SK-N-SH (cell line): ENCODE measurements at regions not wholly inside any gene's neighbourhood (a gene's known extent, or its start where the extent isn't known, plus 50 kb on each side); places are given as distances from the start of the nearest gene placed in this dataset.
A peak's percentile ranks its signal among the peaks of the same experiment; 100 is the strongest.

Source experiments
- CTCF ChIA-PET: fragments of 300-600, 350-600 bp; formaldehyde crosslinking; extraction: SDS; loops from one replicate; lab custom pipeline; 2021; lab: Yijun Ruan, JAX
- POLR2A ChIA-PET: fragments of 350-600 bp; sonication (Branson Sonifier 250); formaldehyde crosslinking; extraction: SDS; loops from one replicate; lab custom pipeline; 2020; ENCODE audit warnings: antibody characterized with exemption, inconsistent platforms; lab: Yijun Ruan, JAX
- DNase-seq: peaks from one replicate; pipeline ENCODE4 v3.0.0; 2012
- H2AFZ ChIP-seq: fragments of 200-600 bp; sonication (generic); 2 replicates; pipeline ENCODE4 v1.8.1; 2016; ENCODE audit warnings: antibody characterized with exemption, mild to moderate bottlenecking, low read depth
- H3F3A ChIP-seq: fragments of 200-600 bp; sonication (generic); replicated peaks from 2 replicates; pipeline ENCODE3; 2016; ENCODE audit warnings: antibody characterized with exemption, mild to moderate bottlenecking; ENCODE audit not compliant: insufficient read depth
- H3K27ac ChIP-seq, 2 experiments: fragments of 200-500 bp in 1 of 2; fragments of 200-600 bp in 1 of 2; sonication (Bioruptor generic) in 1 of 2; sonication (generic), shearing (Covaris generic) in 1 of 2; 2 replicates each; pipeline versions ENCODE4 v1.5.1 to v1.6.1; 2014 to 2016; ENCODE audit warnings: low read depth in 2 of 2, inconsistent platforms in 1 of 2, low read length in 1 of 2, mild to moderate bottlenecking in 1 of 2, mixed read lengths in 1 of 2
- H3K27me3 ChIP-seq: fragments of 200-600 bp; sonication (generic), shearing (Covaris generic); 2 replicates; pipeline ENCODE4 v1.6.1; 2016; ENCODE audit warnings: mixed run types; ENCODE audit not compliant: insufficient read depth
- H3K36me3 ChIP-seq, 2 experiments: fragments of 200-500 bp in 1 of 2; fragments of 200-600 bp in 1 of 2; sonication (Bioruptor generic) in 1 of 2; sonication (generic) in 1 of 2; replicated peaks in 1 of 2; 2 replicates each; pipeline versions ENCODE3 to v1.5.1; 2014 to 2016; ENCODE audit warnings: low read length in 1 of 2, mild to moderate bottlenecking in 1 of 2; ENCODE audit not compliant: insufficient read depth in 2 of 2, control insufficient read depth in 1 of 2
- H3K4me1 ChIP-seq, 2 experiments: fragments of 200-500 bp in 1 of 2; fragments of 200-600 bp in 1 of 2; sonication (Bioruptor generic) in 1 of 2; sonication (generic), shearing (Covaris generic) in 1 of 2; 2 replicates each; pipeline versions ENCODE4 v1.5.1 to v1.6.1; 2014 to 2016; ENCODE audit warnings: low read depth in 1 of 2, low read length in 1 of 2, mixed run types in 1 of 2; ENCODE audit not compliant: insufficient read depth in 2 of 2, control insufficient read depth in 1 of 2
- H3K4me2 ChIP-seq: fragments of 200-600 bp; sonication (generic), shearing (Covaris generic); 2 replicates; pipeline ENCODE4 v1.6.1; 2017; ENCODE audit warnings: mixed run types
- H3K4me3 ChIP-seq, 2 experiments: fragments of 200-500 bp in 1 of 2; fragments of 200-600 bp in 1 of 2; sonication (Bioruptor generic) in 1 of 2; sonication (generic), shearing (Covaris generic) in 1 of 2; 2 replicates each; pipeline versions ENCODE4 v1.5.1 to v1.8.1; 2014 to 2016; ENCODE audit warnings: low read depth in 2 of 2, inconsistent platforms in 1 of 2, low read length in 1 of 2, mild to moderate bottlenecking in 1 of 2, mixed read lengths in 1 of 2, moderate library complexity in 1 of 2
- H3K79me2 ChIP-seq: fragments of 200-600 bp; sonication (generic); 2 replicates; pipeline ENCODE4 v1.8.1; 2017; ENCODE audit warnings: mild to moderate bottlenecking; ENCODE audit not compliant: insufficient read depth
- H3K9ac ChIP-seq: fragments of 200-600 bp; sonication (generic); 2 replicates; pipeline ENCODE4 v1.6.1; 2017; ENCODE audit warnings: mixed run types
- H3K9me2 ChIP-seq: fragments of 200-600 bp; sonication (generic); 2 replicates; pipeline ENCODE4 v1.6.1; 2017; ENCODE audit warnings: mixed run types
- H3K9me3 ChIP-seq: fragments of 200-600 bp; sonication (generic); 2 replicates; pipeline ENCODE4 v1.6.1; 2017; ENCODE audit warnings: mixed run types, mild to moderate bottlenecking, moderate library complexity
- H4K20me1 ChIP-seq: fragments of 200-600 bp; sonication (generic); 2 replicates; pipeline ENCODE4 v1.6.1; 2017; ENCODE audit warnings: mild to moderate bottlenecking, mixed run types; ENCODE audit not compliant: insufficient read depth
- ELF1 ChIP-seq: IDR thresholded peaks from 2 replicates; pipeline ENCODE4 v1.4.0; 2012
- FOSL2 ChIP-seq: IDR thresholded peaks from 2 replicates; pipeline ENCODE4 v1.4.0; 2012; ENCODE audit warnings: low read depth, mild to moderate bottlenecking, moderate library complexity, borderline replicate concordance
- FOXJ3 ChIP-seq: sonication (generic); formaldehyde crosslinking; IDR thresholded peaks from 2 replicates; pipeline ENCODE4 v1.5.1; 2020; ENCODE audit warnings: mild to moderate bottlenecking, missing genetic modification reagents
- NFIC ChIP-seq: IDR thresholded peaks from 2 replicates; pipeline ENCODE4 v1.4.0; 2012; ENCODE audit warnings: borderline replicate concordance
- NRF1 ChIP-seq: IDR thresholded peaks from 2 replicates; pipeline ENCODE4 v1.6.1; 2012; ENCODE audit warnings: low read depth, mild to moderate bottlenecking, low read length
- RAD21 ChIP-seq: IDR thresholded peaks from 2 replicates; pipeline ENCODE4 v1.6.1; 2012; ENCODE audit warnings: mild to moderate bottlenecking, low read length
- SIN3A ChIP-seq: IDR thresholded peaks from 2 replicates; pipeline ENCODE4 v1.6.1; 2012; ENCODE audit warnings: low read depth, mild to moderate bottlenecking, low read length, moderate library complexity, borderline replicate concordance
- YY1 ChIP-seq: IDR thresholded peaks from 2 replicates; pipeline ENCODE4 v1.4.0; 2012; ENCODE audit warnings: low read depth, mild to moderate bottlenecking
- WGBS: methylation state at CpG from one replicate; pipeline ENCODE4 v1.1.6; 2017; ENCODE audit warnings: low lambda C conversion rate; 5-methylcytosine and 5-hydroxymethylcytosine counted together
- TF ChIP-seq, protein P1 (sequence below): IDR thresholded peaks from 2 replicates; pipeline ENCODE4 v1.4.0; 2012; ENCODE audit warnings: low read depth
- TF ChIP-seq, protein P2 (sequence below): IDR thresholded peaks from 2 replicates; pipeline ENCODE4 v1.4.0; 2012; ENCODE audit warnings: low read depth, borderline replicate concordance
- TF ChIP-seq, protein P3 (sequence below): IDR thresholded peaks from 2 replicates; pipeline ENCODE4 v1.6.1; 2012; ENCODE audit warnings: mild to moderate bottlenecking, low read depth, low read length, moderate library complexity

DNA sequence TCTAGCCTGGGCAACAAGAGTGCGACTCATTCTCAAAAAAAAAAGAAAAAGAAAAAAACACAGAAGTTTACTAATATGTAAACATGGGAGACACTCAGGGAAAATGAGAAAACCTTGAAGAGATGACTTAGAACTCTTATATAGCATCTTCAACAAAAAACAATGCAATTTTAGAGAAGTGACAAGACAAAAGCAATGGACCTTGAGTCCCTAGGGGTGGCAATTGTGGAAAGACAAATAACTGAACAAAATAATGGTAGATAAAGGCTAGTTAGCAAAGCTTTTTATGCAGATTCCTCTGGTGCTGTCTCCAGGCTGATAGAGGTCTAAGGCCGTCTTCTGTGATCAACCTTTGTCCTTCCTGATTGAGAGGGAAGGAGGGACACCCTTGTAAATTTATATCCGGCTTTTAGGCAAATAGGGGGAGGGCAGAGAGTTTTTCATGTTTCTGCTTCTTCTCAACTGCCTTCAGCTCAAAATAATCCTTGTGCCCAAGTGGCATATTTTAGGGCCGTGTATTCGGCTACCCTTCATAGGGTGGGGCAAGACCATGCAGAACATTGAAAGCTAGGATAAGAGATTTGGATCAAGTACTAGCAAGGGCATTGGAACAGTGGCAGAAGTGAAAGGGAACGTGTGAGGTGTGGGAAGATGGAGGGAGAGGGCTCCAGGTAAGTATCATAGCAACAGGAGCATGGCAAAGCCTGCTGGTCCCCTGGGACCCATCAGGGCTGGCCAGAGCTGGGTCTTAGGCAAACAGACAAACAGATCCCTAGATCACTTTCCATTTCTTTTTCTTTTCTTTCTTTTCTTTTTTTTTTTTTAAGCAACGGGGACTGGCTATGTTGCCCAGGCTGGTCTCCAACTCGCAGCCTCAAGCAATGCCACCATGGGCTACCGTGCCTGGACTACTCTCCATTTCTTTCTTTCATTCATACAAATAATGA is 95.0 kb upstream of the CALM2 start:
- no peak overlapping the region for H3K4me3 ChIP-seq
- H3K9me3 ChIP-seq: no peaks in the 10 kb centered on the region
- H3K79me2 ChIP-seq: no peaks in the 10 kb centered on the region; the same call in 1 of the 2 replicates
- TF ChIP-seq NFIC (no peak), FOXJ3 (CRISPR knock-in tag) (no peak), NRF1 (no peak), RAD21 (no peak), ELF1 (no peak), SIN3A (no peak), YY1 (no peak), FOSL2 (no peak)
- TF ChIP-seq, protein P1, sequence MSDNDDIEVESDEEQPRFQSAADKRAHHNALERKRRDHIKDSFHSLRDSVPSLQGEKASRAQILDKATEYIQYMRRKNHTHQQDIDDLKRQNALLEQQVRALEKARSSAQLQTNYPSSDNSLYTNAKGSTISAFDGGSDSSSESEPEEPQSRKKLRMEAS: no peak
- TF ChIP-seq, protein P2, sequence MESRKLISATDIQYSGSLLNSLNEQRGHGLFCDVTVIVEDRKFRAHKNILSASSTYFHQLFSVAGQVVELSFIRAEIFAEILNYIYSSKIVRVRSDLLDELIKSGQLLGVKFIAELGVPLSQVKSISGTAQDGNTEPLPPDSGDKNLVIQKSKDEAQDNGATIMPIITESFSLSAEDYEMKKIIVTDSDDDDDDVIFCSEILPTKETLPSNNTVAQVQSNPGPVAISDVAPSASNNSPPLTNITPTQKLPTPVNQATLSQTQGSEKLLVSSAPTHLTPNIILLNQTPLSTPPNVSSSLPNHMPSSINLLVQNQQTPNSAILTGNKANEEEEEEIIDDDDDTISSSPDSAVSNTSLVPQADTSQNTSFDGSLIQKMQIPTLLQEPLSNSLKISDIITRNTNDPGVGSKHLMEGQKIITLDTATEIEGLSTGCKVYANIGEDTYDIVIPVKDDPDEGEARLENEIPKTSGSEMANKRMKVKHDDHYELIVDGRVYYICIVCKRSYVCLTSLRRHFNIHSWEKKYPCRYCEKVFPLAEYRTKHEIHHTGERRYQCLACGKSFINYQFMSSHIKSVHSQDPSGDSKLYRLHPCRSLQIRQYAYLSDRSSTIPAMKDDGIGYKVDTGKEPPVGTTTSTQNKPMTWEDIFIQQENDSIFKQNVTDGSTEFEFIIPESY: no peak
- TF ChIP-seq, protein P3, sequence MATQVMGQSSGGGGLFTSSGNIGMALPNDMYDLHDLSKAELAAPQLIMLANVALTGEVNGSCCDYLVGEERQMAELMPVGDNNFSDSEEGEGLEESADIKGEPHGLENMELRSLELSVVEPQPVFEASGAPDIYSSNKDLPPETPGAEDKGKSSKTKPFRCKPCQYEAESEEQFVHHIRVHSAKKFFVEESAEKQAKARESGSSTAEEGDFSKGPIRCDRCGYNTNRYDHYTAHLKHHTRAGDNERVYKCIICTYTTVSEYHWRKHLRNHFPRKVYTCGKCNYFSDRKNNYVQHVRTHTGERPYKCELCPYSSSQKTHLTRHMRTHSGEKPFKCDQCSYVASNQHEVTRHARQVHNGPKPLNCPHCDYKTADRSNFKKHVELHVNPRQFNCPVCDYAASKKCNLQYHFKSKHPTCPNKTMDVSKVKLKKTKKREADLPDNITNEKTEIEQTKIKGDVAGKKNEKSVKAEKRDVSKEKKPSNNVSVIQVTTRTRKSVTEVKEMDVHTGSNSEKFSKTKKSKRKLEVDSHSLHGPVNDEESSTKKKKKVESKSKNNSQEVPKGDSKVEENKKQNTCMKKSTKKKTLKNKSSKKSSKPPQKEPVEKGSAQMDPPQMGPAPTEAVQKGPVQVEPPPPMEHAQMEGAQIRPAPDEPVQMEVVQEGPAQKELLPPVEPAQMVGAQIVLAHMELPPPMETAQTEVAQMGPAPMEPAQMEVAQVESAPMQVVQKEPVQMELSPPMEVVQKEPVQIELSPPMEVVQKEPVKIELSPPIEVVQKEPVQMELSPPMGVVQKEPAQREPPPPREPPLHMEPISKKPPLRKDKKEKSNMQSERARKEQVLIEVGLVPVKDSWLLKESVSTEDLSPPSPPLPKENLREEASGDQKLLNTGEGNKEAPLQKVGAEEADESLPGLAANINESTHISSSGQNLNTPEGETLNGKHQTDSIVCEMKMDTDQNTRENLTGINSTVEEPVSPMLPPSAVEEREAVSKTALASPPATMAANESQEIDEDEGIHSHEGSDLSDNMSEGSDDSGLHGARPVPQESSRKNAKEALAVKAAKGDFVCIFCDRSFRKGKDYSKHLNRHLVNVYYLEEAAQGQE: no peak
- TF ChIP-seq, all 33 proteins: peak for 0
- Histone ChIP-seq H3K36me3 (no peaks in the 10 kb centered on the region), H3K4me1 (peaks cover 16 to 30% of the 10 kb centered on the region in 2 experiments; a peak in 3 of 4 replicates), H3K27ac (peak overlapping the region in 1 of 2 experiments; percentile 84; a peak in 2 of 4 replicates), H4K20me1 (no peaks in the 10 kb centered on the region), H3K27me3 (no peaks in the 10 kb centered on the region), H3K9ac (no peak overlapping the region), H2AFZ (peak overlapping the region; percentile 56), H3K9me2 (no peaks in the 10 kb centered on the region), H3K4me2 (no peak overlapping the region), H3F3A (peaks cover 24% of the 10 kb centered on the region)
- 94% methylated on average over 9 of the region's 9 CpGs for WGBS
- DNase-seq: no peak
- CTCF ChIA-PET: interaction anchor here (0.6 to 3.6 kb wide), 39 partner anchors 8 to 341 kb away, joined by 3 to 41 read pairs (median 5); no protein-coding TSS in a partner anchor
- POLR2A ChIA-PET: interaction anchor here (0.7 to 1.1 kb wide), 2 partner anchors 52 to 283 kb away, joined by 3 to 5 read pairs; no protein-coding TSS in a partner anchor
